A673 (cell line): ENCODE measurements at regions not wholly inside any gene's neighbourhood (a gene's known extent, or its start where the extent isn't known, plus 50 kb on each side); places are given as distances from the start of the nearest gene placed in this dataset.

Experiments used
- CTCF ChIP-seq: fragments of 300-800, 200-600 bp; sonication (generic); conservative IDR thresholded peaks from 2 replicates; pipeline ENCODE4 v1.5.1; 2017; ENCODE audit warnings: low read depth, mild to moderate bottlenecking, antibody characterized with exemption, low read length, moderate library complexity, mixed read lengths
- EZH2 ChIP-seq: fragments of 200-600 bp; sonication (generic); IDR thresholded peaks from 2 replicates; pipeline ENCODE4 v1.6.1; 2017; ENCODE audit warnings: borderline replicate concordance, low read depth, mild to moderate bottlenecking, mixed read lengths, antibody characterized with exemption, low read length; ENCODE audit not compliant: poor library complexity, severe bottlenecking

- no peak for TF ChIP-seq CTCF
- no peak for TF ChIP-seq EZH2
These were observed 275.1 kb upstream of the FSIP2 start for GRCh38 chr2:185463481-185463880.
